NCI-H446 treated with DMSO at 0.1 percent for 48 hours (cell line): ENCODE measurements at regions not wholly inside any gene's neighbourhood (a gene's known extent, or its start where the extent isn't known, plus 50 kb on each side); places are given as distances from the start of the nearest gene placed in this dataset.
"Not testable (repeated sequence)": the region's sequence is repeated elsewhere in the genome, so short reads cannot be mapped to it uniquely, and the experiment has no call there.

ENCODE experiments used
- DNase-seq: peaks from one replicate; lab custom pipeline; 2025; lab: John Stamatoyannopoulos, UW

- DNase-seq, result no peak
These were observed 175.5 kb downstream of the AKAIN1 start for GRCh38 chr18:5021558-5021957.

GRCh38 chr18:5015213-5015612, 181.8 kb downstream of the AKAIN1 start:
- no peak for DNase-seq

DNA sequence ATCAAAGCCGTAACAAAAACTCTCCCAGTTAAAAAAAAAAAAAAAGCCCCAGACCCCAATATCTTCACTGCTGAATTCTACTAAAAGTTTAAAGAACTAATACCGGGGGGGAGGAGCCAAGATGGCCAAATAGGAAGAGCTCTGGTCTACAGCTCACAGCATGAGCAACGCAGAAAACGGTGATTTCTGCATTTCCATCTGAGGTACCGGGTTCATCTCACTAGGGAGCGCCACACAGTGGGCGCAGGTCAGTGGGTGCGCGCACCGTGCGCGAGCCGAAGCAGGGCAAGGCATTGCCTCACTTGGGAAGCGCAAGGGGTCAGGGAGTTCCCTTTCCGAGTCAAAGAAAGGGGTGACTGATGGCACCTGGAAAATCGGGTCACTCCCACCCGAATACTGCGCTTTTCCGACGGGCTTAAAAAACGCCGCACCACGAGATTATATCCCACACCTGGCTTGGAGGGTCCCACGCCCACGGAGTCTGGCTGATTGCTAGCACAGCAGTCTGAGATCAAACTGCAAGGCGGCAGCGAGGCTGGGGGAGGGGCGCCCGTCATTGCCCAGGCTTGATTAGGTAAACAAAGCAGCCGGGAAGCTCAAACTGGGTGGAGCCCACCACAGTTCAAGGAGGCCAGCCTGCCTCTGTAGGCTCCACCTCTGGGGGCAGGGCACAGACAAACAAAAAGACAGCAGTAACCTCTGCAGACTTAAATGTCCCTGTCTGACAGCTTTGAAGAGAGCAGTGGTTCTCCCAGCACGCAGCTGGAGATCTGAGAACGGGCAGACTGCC, 192.8 kb downstream of the AKAIN1 start:
- not testable (repeated sequence) for DNase-seq

DNA sequence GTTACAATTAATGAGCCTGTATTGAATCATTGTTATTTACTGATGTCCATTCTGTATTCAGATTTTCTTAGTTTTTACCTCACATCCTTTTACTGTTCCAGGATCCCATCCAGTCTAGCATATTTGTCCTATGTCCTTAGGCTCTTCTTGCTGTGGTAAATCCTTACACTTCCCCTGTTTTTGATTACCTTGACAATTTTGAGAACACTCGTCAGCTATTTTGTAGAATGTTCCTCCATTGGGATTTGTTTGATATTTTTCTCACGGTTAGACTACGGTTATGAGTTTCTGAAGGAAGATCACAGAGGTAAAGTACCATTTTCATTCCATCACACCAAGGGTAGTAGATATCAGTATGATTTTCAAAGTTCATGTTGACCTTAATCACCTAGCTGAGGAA, 202.3 kb downstream of the AKAIN1 start:
- DNase-seq, result no peak

- no peak for DNase-seq
These were observed 209.3 kb downstream of the AKAIN1 start for GRCh38 chr18:4987452-4988405.

DNA sequence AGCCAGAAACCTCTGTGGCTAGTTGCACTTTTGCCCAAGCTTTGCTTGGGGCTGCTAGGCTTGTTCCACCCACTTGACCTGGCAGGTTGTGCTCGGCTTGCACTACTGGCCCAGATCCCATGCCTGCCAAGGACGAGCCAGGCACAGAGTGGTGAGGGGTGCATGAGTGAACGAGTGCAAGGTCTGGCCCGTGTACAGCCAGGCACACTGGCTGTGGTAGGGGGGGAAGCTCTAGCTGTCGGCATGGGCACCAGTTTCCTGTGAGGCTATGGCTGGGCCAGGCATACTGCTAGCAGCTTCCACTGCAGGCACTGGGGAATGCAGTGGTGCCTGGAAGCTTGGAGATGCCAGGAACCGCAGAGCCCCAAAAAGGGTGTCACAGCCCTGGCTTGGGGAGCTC, 210.4 kb downstream of the AKAIN1 start:
- no peak for DNase-seq

GRCh38 chr18:4986066-4986465, 211.0 kb downstream of the AKAIN1 start:
- no peak for DNase-seq

GRCh38 chr18:4961121-4961909, 235.7 kb downstream of the AKAIN1 start:
- DNase-seq, result no peak

DNA sequence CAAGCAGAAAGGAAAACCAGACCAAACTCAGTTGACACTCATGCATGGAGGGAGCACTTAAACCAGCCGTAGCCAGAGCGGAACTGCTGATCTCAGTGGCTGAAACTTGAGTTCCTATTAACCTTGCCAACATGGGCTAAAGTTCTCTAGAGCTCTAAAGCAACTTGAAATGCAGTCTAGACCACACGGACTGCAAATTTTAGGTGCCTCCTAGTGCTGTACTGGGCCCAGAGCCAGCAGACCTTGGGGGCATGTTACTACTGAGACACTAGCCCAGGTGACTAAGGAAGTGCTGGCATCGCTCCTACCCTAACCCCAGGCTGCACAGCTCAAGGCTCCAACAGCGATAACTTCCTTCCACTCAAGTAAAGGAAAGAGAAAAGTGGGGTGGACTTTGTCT, 236.5 kb downstream of the AKAIN1 start:
- DNase-seq, result no peak

DNA sequence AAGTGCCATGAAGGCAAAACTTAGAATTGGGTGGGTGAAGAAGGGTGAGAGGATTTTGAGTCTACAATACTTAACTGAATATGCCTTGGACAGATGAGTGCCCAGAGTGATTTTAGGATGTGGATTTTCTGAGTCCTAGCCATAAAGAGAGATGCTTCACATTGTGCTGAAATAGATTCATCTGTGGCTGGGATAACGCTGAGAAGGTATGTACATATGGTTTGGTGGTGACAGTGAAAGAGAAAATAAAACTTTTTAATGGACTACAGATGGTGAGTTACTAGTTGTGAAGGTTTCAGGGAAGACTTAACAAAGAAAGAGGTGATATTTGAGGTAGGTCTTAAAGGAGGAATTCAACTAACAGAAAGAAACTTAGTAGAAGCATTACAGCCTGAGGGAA, 265.8 kb downstream of the AKAIN1 start:
- DNase-seq, result no peak

DNA sequence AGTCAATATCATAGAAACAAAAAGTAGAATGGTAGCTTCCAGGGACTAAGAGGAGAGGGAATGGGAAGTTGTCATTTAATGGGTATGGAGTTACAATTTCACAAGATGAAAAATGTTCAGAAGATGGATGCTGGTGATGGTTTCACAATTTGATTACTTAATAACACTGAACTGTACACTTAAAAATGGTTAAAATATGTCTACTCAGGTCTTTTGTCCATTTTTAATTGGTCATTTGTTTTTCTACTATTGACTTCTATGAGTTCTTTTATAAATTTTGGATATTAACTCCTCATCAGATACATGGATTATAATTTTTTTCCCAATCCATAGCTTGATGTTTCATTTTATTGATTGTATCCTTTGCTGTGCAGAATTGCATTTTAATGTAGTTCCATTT, 275.5 kb downstream of the AKAIN1 start:
- no peak for DNase-seq

DNA sequence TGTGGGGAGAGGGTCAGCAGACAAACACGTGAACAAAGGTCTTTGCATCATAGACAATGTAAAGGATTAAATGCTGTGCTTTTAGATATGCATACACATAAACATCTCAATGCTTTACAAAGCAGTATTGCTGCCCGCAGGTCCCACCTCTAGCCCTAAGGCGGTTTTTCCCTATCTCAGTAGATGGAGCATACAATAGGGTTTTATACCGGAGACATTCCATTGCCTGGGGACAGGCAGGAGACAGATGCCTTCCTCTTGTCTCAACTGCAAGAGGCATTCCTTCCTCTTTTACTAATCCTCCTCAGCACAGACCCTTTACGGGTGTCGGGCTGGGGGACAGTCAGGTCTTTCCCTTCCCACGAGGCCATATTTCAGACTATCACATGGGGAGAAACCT, 279.5 kb downstream of the AKAIN1 start:
- DNase-seq, result not testable (repeated sequence)

DNA sequence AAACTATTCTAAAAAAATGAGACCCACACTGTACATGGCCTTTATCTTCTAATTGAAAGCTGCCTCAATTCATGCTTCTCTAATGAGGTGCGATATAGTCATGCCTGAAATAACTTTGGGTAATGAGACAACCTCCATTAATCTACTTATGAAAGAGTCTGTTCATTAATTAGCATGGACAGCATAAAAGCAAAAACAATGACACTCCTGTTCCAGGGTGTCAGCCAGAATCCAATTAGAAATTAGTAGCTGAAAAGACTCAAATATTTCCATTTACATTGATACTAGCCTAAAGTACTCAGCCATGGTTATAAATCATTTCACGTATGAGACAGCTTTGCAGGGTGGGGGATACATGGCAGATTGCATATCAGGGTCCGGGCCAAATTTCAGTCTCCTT, 288.7 kb downstream of the AKAIN1 start:
- DNase-seq, result peak; percentile 84

- no peak for DNase-seq
These were observed 290.2 kb downstream of the AKAIN1 start for GRCh38 chr18:4906856-4907255.

- DNase-seq, result peak; percentile 23
These were observed 308.6 kb downstream of the AKAIN1 start for GRCh38 chr18:4888251-4889040.

DNA sequence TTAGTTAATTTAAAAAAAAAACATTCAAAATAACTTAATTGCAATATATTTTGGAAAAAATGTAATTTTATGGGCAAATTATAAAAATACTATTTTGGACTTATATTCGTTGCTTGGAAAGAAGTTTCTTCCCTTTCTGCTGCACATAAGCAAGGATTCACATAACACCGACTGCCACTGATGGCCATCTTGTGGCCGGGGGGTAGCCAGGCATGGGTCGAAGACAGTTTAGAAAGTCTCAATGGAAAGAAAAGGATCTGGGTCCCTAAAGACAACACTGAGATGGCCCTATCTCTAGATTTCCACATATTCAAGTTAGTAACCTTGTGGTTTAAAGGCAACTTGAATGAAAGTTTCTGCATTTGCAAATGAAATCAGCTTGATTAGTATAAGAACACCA, 318.6 kb downstream of the AKAIN1 start:
- DNase-seq, result no peak

DNA sequence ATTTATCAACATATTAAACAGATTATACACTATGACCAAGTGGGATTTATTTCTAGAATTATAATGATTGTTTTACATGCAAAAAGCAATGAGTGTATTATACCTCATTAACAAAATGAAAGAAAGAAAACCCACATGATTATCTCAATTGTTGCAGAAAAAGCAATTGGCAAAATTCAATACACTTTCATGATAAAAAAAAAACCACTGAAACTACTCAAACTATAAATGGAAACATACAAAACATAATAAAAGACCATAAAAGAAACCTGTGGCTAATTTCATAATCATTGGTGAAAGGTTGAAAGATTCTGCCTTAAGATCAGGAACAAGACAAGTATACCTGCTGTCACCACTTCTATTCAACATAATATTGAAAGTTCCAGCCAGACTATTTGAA, 325.9 kb downstream of the AKAIN1 start:
- no peak for DNase-seq

- no peak for DNase-seq
These were observed 326.8 kb downstream of the AKAIN1 start for GRCh38 chr18:4870177-4870773.

GRCh38 chr18:4869155-4869554, 327.9 kb downstream of the AKAIN1 start:
- DNase-seq, result no peak

- DNase-seq, result no peak
These were observed 338.5 kb downstream of the AKAIN1 start for GRCh38 chr18:4858379-4859127.
